HG02642 (cell line): ENCODE measurements at regions not wholly inside any gene's neighbourhood (a gene's known extent, or its start where the extent isn't known, plus 50 kb on each side); places are given as distances from the start of the nearest gene placed in this dataset.
"Not testable (repeated sequence)": the region's sequence is repeated elsewhere in the genome, so short reads cannot be mapped to it uniquely, and the experiment has no call there.

ENCODE experiments used
- ATAC-seq: cut with Tn5 transposase; IDR thresholded peaks from one replicate; pipeline ENCODE4 v1.9.1; 2021; ENCODE audit warnings: mild to moderate bottlenecking; ENCODE audit not compliant: unreplicated experiment, poor library complexity

DNA sequence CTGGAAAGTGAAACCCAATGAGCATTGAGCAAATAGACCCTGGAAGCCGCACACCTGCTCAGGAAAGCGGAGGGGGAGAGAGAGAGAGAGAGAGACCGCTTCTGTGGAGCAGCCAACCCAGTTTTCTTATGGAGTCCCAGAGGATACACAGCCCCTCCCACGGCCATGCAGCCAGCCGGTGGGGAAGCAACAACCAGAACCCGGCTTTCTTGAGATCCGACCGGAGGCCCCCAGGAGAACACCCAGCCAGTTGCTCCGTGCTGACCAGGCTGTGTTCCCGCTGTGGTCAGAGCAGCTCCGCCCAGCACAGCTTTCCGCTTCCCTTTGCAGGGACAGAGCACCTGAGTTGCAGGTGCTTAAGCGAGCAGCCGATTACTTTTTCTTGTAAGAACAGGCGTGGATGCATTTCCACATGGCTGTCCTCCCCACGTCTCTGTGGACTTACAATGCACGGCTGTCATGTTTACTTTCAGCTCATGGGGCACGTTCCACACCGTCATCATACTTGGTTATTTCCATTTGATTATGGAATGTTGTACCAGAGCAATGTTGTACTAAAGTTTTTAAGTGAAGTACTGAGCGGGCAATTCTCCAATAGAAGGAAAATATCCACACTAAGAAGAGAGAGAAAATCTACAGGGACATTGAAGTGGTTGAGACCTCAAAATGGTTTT lies 381.9 kb downstream of the THBS2 start:
- ATAC-seq, result no peak

GRCh38 chr6:168870982-168871381 lies 382.7 kb downstream of the THBS2 start:
- ATAC-seq, result no peak

- no peak for ATAC-seq
Measured at GRCh38 chr6:168867247-168868102, 386.2 kb downstream of the THBS2 start.

DNA sequence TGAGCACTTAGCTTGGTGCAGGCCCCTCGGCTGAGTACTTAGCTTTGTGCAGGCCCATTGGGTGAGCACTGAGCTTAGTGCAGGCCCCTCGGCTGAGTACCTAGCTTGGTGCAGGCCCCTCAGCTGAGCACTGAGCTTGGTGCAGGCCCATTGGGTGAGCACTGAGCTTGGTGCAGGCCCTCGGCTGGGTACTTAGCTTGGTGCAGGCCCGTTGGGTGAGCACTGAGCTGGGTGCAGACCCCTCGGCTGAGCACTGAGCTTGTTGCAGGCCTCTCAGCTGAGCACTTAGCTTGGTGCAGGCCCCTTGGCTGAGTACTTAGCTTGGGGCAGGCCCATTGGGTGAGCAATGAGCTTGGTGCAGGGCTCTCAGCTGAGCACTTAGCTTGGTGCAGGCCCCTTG lies 387.1 kb downstream of the THBS2 start:
- ATAC-seq, result no peak

- ATAC-seq, result no peak
Measured at GRCh38 chr6:168865522-168865921, 388.1 kb downstream of the THBS2 start.

DNA sequence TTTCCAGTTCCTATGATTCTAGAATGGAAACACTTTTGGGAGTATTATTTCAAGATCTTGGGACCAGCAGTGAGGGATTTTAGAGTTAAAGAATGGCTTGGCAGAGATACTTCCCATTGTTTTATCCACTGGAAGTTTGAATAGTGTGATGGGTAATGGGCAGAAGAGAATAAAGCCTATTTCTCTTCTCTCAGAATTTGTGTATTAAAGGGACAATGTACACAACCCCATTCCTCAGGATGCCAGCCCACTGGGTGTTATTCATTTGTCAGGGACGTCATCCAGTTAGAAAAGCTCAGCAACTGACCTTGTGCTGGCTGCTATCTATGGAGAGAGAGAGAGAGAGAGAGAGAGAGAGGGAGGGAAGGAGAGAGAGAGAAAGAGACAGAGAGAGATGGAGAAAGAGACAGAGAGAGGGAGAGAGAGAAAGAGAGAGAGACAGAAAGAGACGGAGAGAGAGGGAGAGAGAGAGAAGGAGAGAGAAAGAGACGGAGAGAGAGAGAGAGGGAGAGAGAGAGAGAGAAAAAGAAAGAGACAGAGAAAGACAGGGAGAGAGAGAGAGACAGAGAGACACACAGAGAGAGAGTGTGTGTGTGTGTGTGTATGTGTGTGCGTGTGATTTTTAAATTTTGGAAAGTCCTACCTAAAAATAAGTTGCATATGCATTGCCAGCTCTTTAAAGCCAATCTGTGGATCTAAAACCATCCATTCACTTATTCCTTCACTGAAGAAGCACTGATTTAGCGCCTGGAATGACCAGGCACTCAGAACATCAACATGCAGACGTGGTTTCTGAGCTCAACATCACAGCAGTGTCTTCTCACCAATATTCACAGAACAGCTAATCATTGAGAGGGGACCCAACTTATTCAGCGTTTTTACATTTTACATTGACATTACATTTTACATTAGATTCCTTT lies 388.8 kb downstream of the THBS2 start:
- no peak for ATAC-seq

DNA sequence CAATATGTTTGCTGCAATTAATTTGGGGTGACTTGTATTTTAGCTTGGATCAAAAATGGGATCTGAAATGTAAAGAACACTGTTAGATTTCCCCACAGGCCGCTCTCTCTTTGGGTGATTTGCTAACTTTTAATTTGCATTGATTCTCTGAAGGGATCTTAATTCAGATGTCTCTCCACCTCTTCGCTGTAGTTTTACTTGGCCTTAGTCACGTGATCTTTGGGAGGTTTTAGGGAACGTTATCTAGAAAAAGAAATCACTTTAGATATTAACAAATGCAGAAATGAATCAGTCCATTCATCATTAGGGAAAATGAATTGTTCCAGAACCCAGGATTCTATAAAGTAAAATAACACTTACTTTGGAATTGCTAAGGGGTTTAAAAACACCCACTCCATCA lies 390.2 kb downstream of the THBS2 start:
- ATAC-seq, result no peak

DNA sequence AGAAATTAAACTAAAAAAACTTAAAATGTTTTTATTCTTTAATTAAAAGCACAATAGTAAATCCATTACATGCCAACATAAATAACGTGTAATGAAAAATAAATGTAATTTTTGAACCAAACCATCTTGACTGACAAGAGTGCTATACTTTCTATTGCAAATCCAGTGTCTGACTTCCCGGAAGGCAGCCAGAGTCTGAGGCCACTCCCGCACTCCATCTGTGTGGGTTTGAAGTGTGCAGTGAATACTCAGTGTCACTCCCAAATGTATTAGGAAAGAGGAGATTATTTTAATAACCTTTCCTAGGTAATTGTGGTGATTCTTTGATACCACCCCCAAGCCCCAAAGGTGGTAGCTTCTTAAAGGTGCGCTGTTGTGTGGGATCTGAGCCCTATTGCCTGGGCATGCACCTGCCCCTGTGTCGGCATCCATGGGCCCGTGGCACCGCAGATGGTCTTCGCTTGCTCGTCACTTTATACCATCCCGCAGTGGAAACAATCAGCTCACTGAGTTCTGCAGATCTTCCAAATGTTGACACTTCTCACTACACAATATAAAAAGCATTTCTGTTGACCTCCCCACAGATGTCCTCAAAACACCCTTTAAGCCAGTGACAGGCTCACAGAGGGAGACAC lies 391.2 kb downstream of the THBS2 start:
- no peak for ATAC-seq

DNA sequence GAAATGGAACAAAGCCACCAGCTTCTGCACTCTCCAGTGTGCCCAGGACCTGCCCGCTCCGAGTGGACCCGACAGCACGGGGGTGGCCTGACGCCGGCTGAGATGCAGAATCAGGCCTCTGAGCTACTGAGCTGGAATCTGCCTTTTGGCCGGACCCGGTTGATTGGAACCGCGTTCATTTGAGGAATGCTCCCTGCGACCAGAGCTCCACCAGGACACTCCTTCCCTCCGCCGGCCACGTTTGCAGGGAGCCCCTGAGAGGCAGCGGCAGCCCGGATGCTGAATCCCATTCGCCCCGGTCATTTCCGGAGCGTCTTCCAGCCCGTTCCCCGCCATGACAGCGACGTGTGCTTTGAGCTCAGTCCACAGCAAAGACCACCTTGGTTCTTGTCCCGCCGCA lies 392.7 kb downstream of the THBS2 start:
- no peak for ATAC-seq

GRCh38 chr6:168860341-168860740 lies 393.3 kb downstream of the THBS2 start:
- ATAC-seq, result no peak

DNA sequence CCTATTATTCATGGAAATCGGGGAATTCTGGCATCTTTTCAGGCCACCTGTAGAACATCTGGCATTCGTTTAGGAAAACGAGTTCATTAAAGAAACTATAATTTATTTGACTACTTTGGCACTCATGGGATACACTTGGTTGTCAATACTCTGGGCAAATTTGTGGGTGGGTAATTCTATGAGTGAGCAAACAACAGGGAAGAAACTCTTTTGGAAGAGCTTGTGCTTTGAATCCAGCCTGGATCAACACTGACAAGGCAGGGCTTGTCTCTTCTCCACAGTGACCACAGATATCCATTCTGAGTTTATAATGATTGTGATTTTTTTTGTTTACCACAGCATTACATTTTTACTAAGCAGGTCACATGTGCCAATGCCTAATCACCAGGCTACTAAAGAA lies 394.7 kb downstream of the THBS2 start:
- no peak for ATAC-seq

DNA sequence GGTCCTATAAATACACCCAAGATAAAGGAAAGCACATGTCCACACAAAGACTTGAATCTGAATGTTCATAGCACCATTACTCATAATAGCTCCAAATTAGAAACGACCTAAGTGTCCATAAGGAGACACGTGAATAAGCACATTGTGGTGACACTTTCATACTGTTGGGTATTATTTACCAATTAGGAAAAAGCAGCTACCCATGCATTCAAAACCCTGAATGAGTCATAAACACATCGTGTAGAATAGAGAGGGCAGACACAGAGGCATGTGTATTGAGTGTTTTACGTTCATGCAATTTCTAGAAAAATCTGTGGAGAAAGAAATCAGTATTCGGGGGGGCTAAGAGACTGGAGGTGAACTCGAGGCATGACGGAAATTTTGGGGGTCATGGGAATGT lies 396.7 kb downstream of the THBS2 start:
- no peak for ATAC-seq

DNA sequence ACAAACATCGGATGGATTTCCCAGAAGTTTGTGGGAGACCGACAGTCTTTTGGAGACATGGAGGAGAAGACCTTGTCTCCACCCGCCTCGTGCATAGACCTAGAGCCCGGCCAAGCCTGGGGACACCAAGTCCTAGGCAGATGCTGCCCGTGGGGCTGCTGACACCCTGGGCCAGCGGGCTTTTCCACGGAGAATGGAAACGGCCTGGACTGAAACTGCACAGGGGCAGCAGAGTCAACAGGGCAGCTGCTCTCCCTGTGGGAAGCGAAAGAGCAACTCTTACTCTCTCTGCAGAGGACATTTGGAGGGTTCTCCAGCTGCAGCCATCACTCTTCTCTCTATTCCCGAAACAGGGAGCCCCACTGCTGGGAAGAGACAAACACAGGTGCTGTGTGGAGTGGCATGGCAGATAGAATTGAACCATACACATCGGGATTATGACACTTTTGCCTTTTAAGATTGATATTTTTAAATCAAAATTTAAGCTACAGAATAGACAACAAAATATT lies 401.2 kb downstream of the THBS2 start:
- ATAC-seq, result no peak

DNA sequence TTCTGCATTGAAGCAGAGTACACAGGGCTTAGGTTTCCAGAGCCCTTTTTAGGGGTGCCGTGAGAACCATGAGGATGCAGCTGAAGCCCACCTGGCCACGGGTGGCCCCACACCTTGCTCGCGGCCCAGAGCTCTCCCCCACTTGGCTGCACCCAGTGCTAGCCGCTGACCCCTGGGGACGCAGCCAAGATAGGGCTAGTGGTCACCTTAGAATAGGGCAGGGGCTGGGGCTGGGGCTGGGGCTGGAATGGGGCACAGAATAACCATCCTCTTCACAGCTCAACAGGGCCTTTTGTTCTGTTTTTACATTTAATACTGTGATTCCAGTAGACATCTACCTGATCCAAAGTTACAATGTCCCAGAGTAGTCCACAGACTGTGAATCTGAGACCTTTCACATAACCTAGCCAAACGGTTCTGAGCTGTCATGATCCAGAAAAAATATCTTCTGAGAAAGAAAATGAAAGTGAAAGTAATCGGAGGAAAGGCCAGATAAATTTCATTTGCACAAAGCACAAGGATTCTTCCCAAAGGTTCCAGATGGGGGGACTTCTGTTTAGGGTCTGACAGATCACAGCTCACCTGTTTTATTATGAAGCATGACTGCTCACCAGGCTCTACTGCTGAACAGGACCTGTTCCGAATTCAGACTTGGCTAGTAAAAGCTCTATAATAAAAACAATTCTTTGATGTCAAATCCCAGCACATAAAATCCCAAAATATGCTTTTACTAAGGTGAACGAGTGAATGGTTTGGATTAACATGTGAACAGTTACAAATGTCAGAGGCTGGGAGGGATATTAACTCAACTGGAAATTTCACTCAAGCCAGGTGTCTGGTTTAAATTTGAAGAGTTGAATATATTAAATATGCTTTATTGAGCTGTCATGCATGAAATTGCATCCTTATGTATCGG lies 401.9 kb downstream of the THBS2 start:
- no peak for ATAC-seq

- not testable (repeated sequence) for ATAC-seq
Measured at GRCh38 chr6:168850027-168850736, 403.5 kb downstream of the THBS2 start.

GRCh38 chr6:168849459-168849858 lies 404.2 kb downstream of the THBS2 start:
- ATAC-seq, result no peak

DNA sequence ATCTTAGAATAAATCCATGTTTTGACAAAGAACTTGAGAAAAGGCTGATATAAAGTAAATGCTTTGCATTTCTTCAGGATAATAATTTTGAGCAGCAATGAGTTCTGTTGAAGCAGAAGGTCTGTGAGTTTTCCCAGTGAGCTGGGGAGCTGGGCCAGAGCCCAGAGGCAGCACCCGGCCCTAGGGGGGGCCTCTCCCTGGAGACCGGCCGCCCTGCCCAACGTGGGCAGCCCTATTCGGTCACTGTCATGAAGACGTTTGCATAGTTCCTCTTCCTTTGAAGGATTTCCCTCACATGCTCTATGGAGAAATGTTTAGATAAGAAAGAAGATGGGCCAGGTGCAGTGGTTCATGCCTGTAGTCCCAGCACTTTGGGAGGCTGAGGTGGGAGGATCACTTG lies 404.8 kb downstream of the THBS2 start:
- ATAC-seq, result no peak

GRCh38 chr6:168844821-168845609 lies 404.0 kb downstream of the SMOC2 start:
- no peak for ATAC-seq
